Activated B cell treated with CpG ODN at 0.5 μM for 24 hours (primary cell): ENCODE measurements at regions not wholly inside any gene's neighbourhood (a gene's known extent, or its start where the extent isn't known, plus 50 kb on each side); places are given as distances from the start of the nearest gene placed in this dataset.

Experiments used
- ATAC-seq: fragments of 200-7000 bp; cut with Tn5 transposase; one replicate; pipeline ENCODE4 v1.10.0; 2021; ENCODE audit warnings: low read depth, mild to moderate bottlenecking, moderate library complexity
- CTCF ChIA-PET: fragments of 350-600 bp; sonication (Branson Sonifier 250); formaldehyde crosslinking; loops from one replicate; lab custom pipeline; 2021; ENCODE audit warnings: antibody characterized with exemption; lab: Charles Lee
- POLR2A ChIA-PET: fragments of 350-600 bp; sonication (Branson Sonifier 250); formaldehyde crosslinking; loops from one replicate; lab custom pipeline; 2021; ENCODE audit warnings: antibody characterized with exemption; lab: Charles Lee
- DNase-seq: peaks from one replicate; pipeline ENCODE4 v3.0.0; 2022
- H3K27ac Mint-ChIP-seq: one replicate; pipeline ENCODE4 v1.8.0; 2020; ENCODE audit warnings: mixed read lengths
- H3K27me3 Mint-ChIP-seq: one replicate; pipeline ENCODE4 v1.8.0; 2021; ENCODE audit warnings: mixed read lengths
- H3K36me3 Mint-ChIP-seq: one replicate; pipeline ENCODE4 v1.8.0; 2021; ENCODE audit warnings: low read depth, mixed read lengths
- H3K4me1 Mint-ChIP-seq: one replicate; pipeline ENCODE4 v1.8.0; 2021; ENCODE audit warnings: mixed read lengths
- H3K4me3 Mint-ChIP-seq: one replicate; pipeline ENCODE4 v1.8.0; 2020; ENCODE audit warnings: mild to moderate bottlenecking, mixed read lengths
- H3K9me3 Mint-ChIP-seq: one replicate; pipeline ENCODE4 v1.8.0; 2020; ENCODE audit warnings: mixed read lengths
- CTCF ChIP-seq: fragments of 200-600 bp; IDR thresholded peaks from one replicate; pipeline ENCODE4 v1.8.0; 2022; ENCODE audit warnings: antibody characterized with exemption, mild to moderate bottlenecking
- intact Hi-C: fragments of 100-400 bp; cut with micrococcal nuclease; formaldehyde crosslinking; loops from one replicate; pipeline ENCODE4 v1.15.1; 2024

- Mint-ChIP-seq H3K27ac (no peak overlapping the region), H3K36me3 (no peaks in the 10 kb centered on the region), H3K4me3 (no peak overlapping the region), H3K4me1 (no peaks in the 10 kb centered on the region), H3K27me3 (peaks cover 2% of the 10 kb centered on the region), H3K9me3 (peaks cover 4% of the 10 kb centered on the region)
- ATAC-seq (no peak), DNase-seq (no peak)
- no peak for TF ChIP-seq CTCF
- CTCF ChIA-PET = interaction anchor here (0.8 to 0.9 kb wide), 2 partner anchors 12 to 386 kb away, joined by 3 to 4 read pairs; no protein-coding TSS in a partner anchor
- intact Hi-C loops = loop anchor here (1.0 kb wide), 1 partner anchor 1652 kb away; no protein-coding TSS in a partner anchor
- POLR2A ChIA-PET = no interaction called here
Observed at GRCh38 chr14:34228650-34228976, 233.4 kb downstream of the SPTSSA start.

- no peak overlapping the region for H3K27ac Mint-ChIP-seq
- no peak overlapping the region for H3K4me3 Mint-ChIP-seq
- H3K27me3 Mint-ChIP-seq = peaks cover 3% of the 10 kb centered on the region
- no peak for DNase-seq
- CTCF ChIA-PET = interaction anchor here (0.8 to 0.9 kb wide), 2 partner anchors 13 to 386 kb away, joined by 3 to 4 read pairs; no protein-coding TSS in a partner anchor
- no peaks in the 10 kb centered on the region for H3K36me3 Mint-ChIP-seq
- intact Hi-C loops = loop anchor here (1.0 kb wide), 1 partner anchor 1652 kb away; no protein-coding TSS in a partner anchor
- H3K9me3 Mint-ChIP-seq = peaks cover 4% of the 10 kb centered on the region
- no peak for TF ChIP-seq CTCF
- POLR2A ChIA-PET = no interaction called here
- no peaks in the 10 kb centered on the region for H3K4me1 Mint-ChIP-seq
- no peak for ATAC-seq
Observed at GRCh38 chr14:34227834-34228649, 234.0 kb downstream of the SPTSSA start.

GRCh38 chr14:34224221-34224620 lies 237.8 kb downstream of the SPTSSA start:
- DNase-seq (no peak), ATAC-seq (no peak)
- intact Hi-C loops = no loop called here
- Mint-ChIP-seq H3K9me3 (no peaks in the 10 kb centered on the region), H3K36me3 (no peaks in the 10 kb centered on the region), H3K4me3 (no peak overlapping the region), H3K4me1 (no peaks in the 10 kb centered on the region), H3K27ac (no peak overlapping the region), H3K27me3 (peaks cover 7% of the 10 kb centered on the region)
- CTCF ChIA-PET = no interaction called here
- TF ChIP-seq CTCF = no peak
- POLR2A ChIA-PET = no interaction called here

- Mint-ChIP-seq H3K4me1 (no peaks in the 10 kb centered on the region), H3K27ac (no peak overlapping the region), H3K36me3 (no peaks in the 10 kb centered on the region), H3K9me3 (no peaks in the 10 kb centered on the region), H3K4me3 (no peak overlapping the region), H3K27me3 (peaks cover 7% of the 10 kb centered on the region)
- intact Hi-C loops = no loop called here
- POLR2A ChIA-PET = no interaction called here
- DNase-seq (no peak), ATAC-seq (no peak)
- TF ChIP-seq CTCF = no peak
- CTCF ChIA-PET = no interaction called here
Observed at GRCh38 chr14:34223373-34224148, 238.5 kb downstream of the SPTSSA start.

- CTCF ChIA-PET = no interaction called here
- DNase-seq (no peak), ATAC-seq (no peak)
- TF ChIP-seq CTCF = no peak
- Mint-ChIP-seq H3K27ac (no peak overlapping the region), H3K4me3 (no peak overlapping the region), H3K36me3 (no peaks in the 10 kb centered on the region), H3K4me1 (no peaks in the 10 kb centered on the region), H3K27me3 (peaks cover 7% of the 10 kb centered on the region), H3K9me3 (no peaks in the 10 kb centered on the region)
- POLR2A ChIA-PET = no interaction called here
- intact Hi-C loops = no loop called here
Observed at GRCh38 chr14:34222867-34223266, 239.2 kb downstream of the SPTSSA start.
